IMR-90 (cell line): ENCODE measurements at regions not wholly inside any gene's neighbourhood (a gene's known extent, or its start where the extent isn't known, plus 50 kb on each side); places are given as distances from the start of the nearest gene placed in this dataset.
A peak's percentile ranks its signal among the peaks of the same experiment; 100 is the strongest.

Experiments
- ATAC-seq: fragments of 200-7000 bp; cut with Tn5 transposase; 2 replicates; pipeline ENCODE4 v1.9.1; 2020; ENCODE audit warnings: low read depth, mild to moderate bottlenecking, moderate library complexity
- BruUV-seq: library from RNA; stranded (reverse); fragments of 400-500 nt; replicated peaks from 2 replicates; lab custom pipeline; 2021; lab: Mats Ljungman, UMichigan
- CTCF ChIA-PET: fragments of 300-600 bp; formaldehyde crosslinking; extraction: SDS; loops from one replicate; lab custom pipeline; 2021; ENCODE audit warnings: antibody characterized with exemption; lab: Yijun Ruan, JAX
- POLR2A ChIA-PET: fragments of 300-600 bp; sonication (Branson Sonifier 250); formaldehyde crosslinking; loops from one replicate; lab custom pipeline; 2022; ENCODE audit warnings: antibody characterized with exemption; ENCODE audit not compliant: unreplicated experiment; lab: Charles Lee
- DNase-seq: peaks from one replicate; pipeline ENCODE4 v3.0.0; 2013
- H2AFZ ChIP-seq: replicated peaks from 2 replicates; pipeline ENCODE3; 2013; ENCODE audit warnings: low read length, mild to moderate bottlenecking; ENCODE audit not compliant: poor library complexity
- H2AK5ac ChIP-seq: 2 replicates; pipeline ENCODE4 v1.6.1; 2013; ENCODE audit warnings: low read depth, low read length, inconsistent platforms
- H2AK9ac ChIP-seq: replicated peaks from 2 replicates; pipeline ENCODE3; 2013; ENCODE audit warnings: mild to moderate bottlenecking, low read depth, low read length, moderate library complexity; ENCODE audit not compliant: poor library complexity
- H2BK120ac ChIP-seq: 2 replicates; pipeline ENCODE4 v1.6.1; 2013; ENCODE audit warnings: low read depth, low read length, inconsistent platforms
- H2BK15ac ChIP-seq: 3 replicates; pipeline ENCODE4 v1.6.1; 2013; ENCODE audit warnings: low read depth, low read length, inconsistent platforms
- H2BK20ac ChIP-seq: 2 replicates; pipeline ENCODE4 v1.6.1; 2013; ENCODE audit warnings: low read depth, mild to moderate bottlenecking, inconsistent platforms, low read length, moderate library complexity
- H2BK5ac ChIP-seq: 2 replicates; pipeline ENCODE4 v1.6.1; 2013; ENCODE audit warnings: mild to moderate bottlenecking, low read depth, low read length, inconsistent platforms; ENCODE audit not compliant: poor library complexity, severe bottlenecking
- H3K14ac ChIP-seq: replicated peaks from 2 replicates; pipeline ENCODE4 v1.6.1; 2013; ENCODE audit warnings: low read depth, low read length, inconsistent platforms
- H3K18ac ChIP-seq: 2 replicates; pipeline ENCODE4 v1.6.1; 2013; ENCODE audit warnings: low read depth, low read length, control low read depth
- H3K23ac ChIP-seq: 2 replicates; pipeline ENCODE4 v1.6.1; 2013; ENCODE audit warnings: low read depth, low read length, inconsistent platforms
- H3K27ac ChIP-seq: 2 replicates; pipeline ENCODE4 v1.5.1; 2013; ENCODE audit warnings: mild to moderate bottlenecking, control low read depth, low read length; ENCODE audit not compliant: insufficient read depth
- H3K27me3 ChIP-seq: 2 replicates; pipeline ENCODE4 v1.6.1; 2013; ENCODE audit warnings: low read length; ENCODE audit not compliant: control insufficient read depth, insufficient read depth
- H3K36me3 ChIP-seq: 2 replicates; pipeline ENCODE4 v1.6.1; 2013; ENCODE audit warnings: low read length, mixed read lengths; ENCODE audit not compliant: control insufficient read depth, insufficient read depth
- H3K4ac ChIP-seq: 2 replicates; pipeline ENCODE4 v1.6.1; 2013; ENCODE audit warnings: low read depth, low read length, inconsistent platforms
- H3K4me1 ChIP-seq: 2 replicates; pipeline ENCODE4 v1.6.1; 2013; ENCODE audit warnings: low read length, mixed read lengths; ENCODE audit not compliant: control insufficient read depth, insufficient read depth
- H3K4me2 ChIP-seq: 2 replicates; pipeline ENCODE4 v1.6.1; 2013; ENCODE audit warnings: low read depth, mild to moderate bottlenecking, control low read depth, low read length, moderate library complexity
- H3K4me3 ChIP-seq: 2 replicates; pipeline ENCODE4 v1.5.1; 2013; ENCODE audit warnings: low read depth, mild to moderate bottlenecking, control low read depth, low read length, moderate library complexity; ENCODE audit not compliant: insufficient read depth
- H3K56ac ChIP-seq: 2 replicates; pipeline ENCODE4 v1.6.1; 2013; ENCODE audit warnings: low read length, inconsistent platforms; ENCODE audit not compliant: insufficient read depth; ENCODE audit errors: extremely low read depth
- H3K79me1 ChIP-seq, 2 experiments: 2 replicates each; pipeline ENCODE4 v1.6.1; 2013; ENCODE audit warnings: low read length in 2 of 2, inconsistent platforms in 1 of 2, low read depth in 1 of 2
- H3K9ac ChIP-seq: 2 replicates; pipeline ENCODE4 v1.6.1; 2013; ENCODE audit warnings: low read depth, low read length, control low read depth
- H3K9me1 ChIP-seq: 2 replicates; pipeline ENCODE4 v1.6.1; 2013; ENCODE audit warnings: low read length, inconsistent platforms; ENCODE audit not compliant: insufficient read depth
- H3K9me3 ChIP-seq: 2 replicates; pipeline ENCODE4 v1.6.1; 2013; ENCODE audit warnings: low read length; ENCODE audit not compliant: control insufficient read depth, insufficient read depth
- H4K20me1 ChIP-seq: 2 replicates; pipeline ENCODE4 v1.6.1; 2013; ENCODE audit warnings: low read length, inconsistent platforms; ENCODE audit not compliant: insufficient read depth
- H4K5ac ChIP-seq: 2 replicates; pipeline ENCODE4 v1.6.1; 2013; ENCODE audit warnings: mild to moderate bottlenecking, low read depth, low read length, control low read depth
- H4K8ac ChIP-seq, 2 experiments: 2 replicates each; pipeline ENCODE4 v1.6.1; 2013; ENCODE audit warnings: low read depth in 2 of 2, low read length in 2 of 2, control low read depth in 1 of 2, inconsistent platforms in 1 of 2
- H4K91ac ChIP-seq: 2 replicates; pipeline ENCODE4 v1.6.1; 2013; ENCODE audit warnings: low read depth, low read length, inconsistent platforms; ENCODE audit not compliant: insufficient read depth
- BHLHE40 ChIP-seq: fragments of 150-350 bp; IDR thresholded peaks from 2 replicates; pipeline ENCODE4 v1.6.1; 2016; ENCODE audit warnings: mild to moderate bottlenecking, low read depth, low read length
- CEBPB ChIP-seq: IDR thresholded peaks from 2 replicates; pipeline ENCODE4 v1.6.1; 2012; ENCODE audit warnings: low read depth, low read length, improper control_type of control experiment
- CHD1 ChIP-seq: IDR thresholded peaks from 2 replicates; pipeline ENCODE4 v1.6.1; 2012; ENCODE audit warnings: low read depth, low read length, improper control_type of control experiment
- CTCF ChIP-seq: conservative IDR thresholded peaks from 2 replicates; pipeline ENCODE4 v1.5.1; 2012; ENCODE audit warnings: mild to moderate bottlenecking, low read depth, low read length, improper control_type of control experiment
- ELK1 ChIP-seq: fragments of 150-350 bp; IDR thresholded peaks from 2 replicates; pipeline ENCODE4 v1.6.1; 2016; ENCODE audit warnings: low read depth, mild to moderate bottlenecking, low read length, moderate library complexity, borderline replicate concordance
- FOS ChIP-seq: fragments of 150-350 bp; IDR thresholded peaks from 2 replicates; pipeline ENCODE4 v1.6.1; 2016; ENCODE audit warnings: low read depth, low read length
- MAFK ChIP-seq: IDR thresholded peaks from 2 replicates; pipeline ENCODE4 v1.6.1; 2012; ENCODE audit warnings: low read depth, low read length, improper control_type of control experiment
- MAZ ChIP-seq: IDR thresholded peaks from 2 replicates; pipeline ENCODE4 v1.6.1; 2012; ENCODE audit warnings: low read depth, mild to moderate bottlenecking, low read length, improper control_type of control experiment, moderate library complexity, borderline replicate concordance
- MXI1 ChIP-seq: IDR thresholded peaks from 2 replicates; pipeline ENCODE4 v1.6.1; 2012; ENCODE audit warnings: low read depth, mild to moderate bottlenecking, low read length, moderate library complexity, borderline replicate concordance
- NFE2L2 ChIP-seq: fragments of 150-350 bp; IDR thresholded peaks from 2 replicates; pipeline ENCODE4 v1.6.1; 2016; ENCODE audit warnings: low read depth, mild to moderate bottlenecking, low read length
- POLR2A ChIP-seq: IDR thresholded peaks from 2 replicates; pipeline ENCODE4 v1.6.1; 2012; ENCODE audit warnings: mild to moderate bottlenecking, low read depth, low read length
- RAD21 ChIP-seq: IDR thresholded peaks from 2 replicates; pipeline ENCODE4 v1.6.1; 2012; ENCODE audit warnings: low read length, improper control_type of control experiment
- RCOR1 ChIP-seq: IDR thresholded peaks from 2 replicates; pipeline ENCODE4 v1.6.1; 2012; ENCODE audit warnings: mild to moderate bottlenecking, low read length, improper control_type of control experiment; ENCODE audit not compliant: insufficient replicate concordance
- RFX5 ChIP-seq: IDR thresholded peaks from 2 replicates; pipeline ENCODE4 v1.8.0; 2012; ENCODE audit warnings: low read depth, mild to moderate bottlenecking, low read length, moderate library complexity
- SMC3 ChIP-seq: fragments of 150-350 bp; IDR thresholded peaks from 2 replicates; pipeline ENCODE4 v1.6.1; 2016; ENCODE audit warnings: low read depth, mild to moderate bottlenecking, antibody characterized with exemption, low read length, moderate library complexity
- USF2 ChIP-seq: fragments of 150-350 bp; IDR thresholded peaks from 2 replicates; pipeline ENCODE4 v1.6.1; 2017; ENCODE audit warnings: mild to moderate bottlenecking, antibody characterized with exemption, low read length, low read depth
- WGBS, 2 experiments: methylation state at CpG; one replicate each; pipeline versions ENCODE4 v1.1.5 to v1.1.7; 2013; ENCODE audit warnings: missing lambda C conversion rate in 2 of 2; ENCODE audit not compliant: insufficient read length in 1 of 2; ENCODE audit errors: extremely low coverage in 2 of 2; 5-methylcytosine and 5-hydroxymethylcytosine counted together
- dilution Hi-C: fragments of 300-500 bp; cut with HindIII; formaldehyde crosslinking; loops from one replicate; pipeline ENCODE4 v1.14.3; 2018; ENCODE audit warnings: low sequenced_read_pairs; ENCODE audit not compliant: unreplicated experiment
- in situ Hi-C: fragments of 300-500 bp; cut with MboI; formaldehyde crosslinking; loops from 3 replicates; pipeline ENCODE4 v1.14.3; 2019; ENCODE audit warnings: low sequenced_read_pairs, inconsistent platforms, mixed read lengths
- intact Hi-C: fragments of 100-400 bp; cut with micrococcal nuclease; formaldehyde crosslinking; loops from 2 replicates; pipeline ENCODE4 v1.10.0; 2022

- Histone ChIP-seq H2BK15ac (no peak overlapping the region), H3K56ac (no peak overlapping the region), H3K4me1 (0 out of 2 replicates have a peak, but pooled peaks cover 2% of the 10 kb centered on the region), H3K27me3 (no peaks in the 10 kb centered on the region), H3K18ac (no peak overlapping the region), H3K4me2 (no peak overlapping the region), H4K8ac (no peak overlapping the region), H3K36me3 (no peaks in the 10 kb centered on the region), H4K20me1 (no peaks in the 10 kb centered on the region), H2BK20ac (no peak overlapping the region), H4K91ac (no peak overlapping the region), H2AFZ (no peak overlapping the region), H3K4me3 (no peak overlapping the region), H2AK9ac (no peak overlapping the region), H4K5ac (no peak overlapping the region), H3K9me1 (no peaks in the 10 kb centered on the region), H2BK5ac (no peak overlapping the region), H3K14ac (no peak overlapping the region), H3K79me1 (no peaks in the 10 kb centered on the region), H3K23ac (no peak overlapping the region), H2BK120ac (no peak overlapping the region), H3K27ac (no peak overlapping the region), H3K4ac (no peak overlapping the region), H2AK5ac (peak overlapping the region; percentile 4; the same call in 1 of the 2 replicates), H3K9ac (no peak overlapping the region), H3K9me3 (no peaks in the 10 kb centered on the region)
- no TSS peak for BruUV-seq
- ChIA-PET CTCF (no interaction called here), POLR2A (no interaction called here)
- dilution Hi-C loops (no loop called here), in situ Hi-C loops (no loop called here), intact Hi-C loops (no loop called here)
- DNase-seq (no peak), ATAC-seq (0 out of 2 replicates have a peak, but pooled peaks have one; percentile 24)
- WGBS, 2 experiments = 100% methylated on average over 1 of the region's 2 CpGs; no CpG with 5 or more reads in 1 of the 2 experiments
- TF ChIP-seq RCOR1 (no peak), MXI1 (no peak), SMC3 (no peak), ELK1 (no peak), CHD1 (no peak), MAFK (no peak), CEBPB (no peak), CTCF (no peak), FOS (no peak), POLR2A (no peak), MAZ (no peak), NFE2L2 (no peak), USF2 (no peak), RFX5 (no peak), RAD21 (no peak), BHLHE40 (no peak)
Observed at GRCh38 chr4:127210893-127211649, 421.7 kb upstream of the INTU start.
